Astrocyte of the cerebellum (primary cell): ENCODE measurements at regions not wholly inside any gene's neighbourhood (a gene's known extent, or its start where the extent isn't known, plus 50 kb on each side); places are given as distances from the start of the nearest gene placed in this dataset.

ENCODE experiments used
- DNase-seq: peaks from one replicate; pipeline ENCODE4 v3.0.0-alpha.2; 2011; ENCODE audit warnings: low read depth
- H3K4me3 ChIP-seq: 2 replicates; pipeline ENCODE4 v1.5.1; 2011; ENCODE audit warnings: mild to moderate bottlenecking, low read depth, low read length, moderate library complexity
- CTCF ChIP-seq: IDR thresholded peaks from 2 replicates; pipeline ENCODE4 v1.5.1; 2012; ENCODE audit warnings: low read length, low read depth, moderate library complexity, mild to moderate bottlenecking; ENCODE audit errors: missing control alignments
- in situ Hi-C: cut with HindIII; loops from 2 replicates; pipeline ENCODE4 v1.10.0; 2017; ENCODE audit warnings: low sequenced_read_pairs

- H3K4me3 ChIP-seq, result no peak overlapping the region
- TF ChIP-seq CTCF, result no peak
- in situ Hi-C loops, result no loop called here
Observed at GRCh38 chr12:108441549-108441948, 73.5 kb upstream of the FICD start.

GRCh38 chr12:108440736-108441135, 74.3 kb upstream of the FICD start:
- no peak for TF ChIP-seq CTCF
- in situ Hi-C loops, result no loop called here
- no peak for DNase-seq
- no peak overlapping the region for H3K4me3 ChIP-seq

More at GRCh38 chr12:108441549-108441948, 73.5 kb upstream of the FICD start:
- no peak for DNase-seq

GRCh38 chr12:108438667-108439066, 76.4 kb upstream of the FICD start:
- TF ChIP-seq CTCF, result no peak
- DNase-seq, result no peak
- no peak overlapping the region for H3K4me3 ChIP-seq
- in situ Hi-C loops, result no loop called here

- TF ChIP-seq CTCF, result no peak
- no peak overlapping the region for H3K4me3 ChIP-seq
- in situ Hi-C loops, result no loop called here
- DNase-seq, result no peak
Observed at GRCh38 chr12:108432423-108433121, 82.5 kb upstream of the FICD start.

- H3K4me3 ChIP-seq, result no peak overlapping the region
Observed at GRCh38 chr12:108430926-108431325, 84.2 kb upstream of the FICD start.

GRCh38 chr12:108430245-108430644, 84.8 kb upstream of the FICD start:
- TF ChIP-seq CTCF, result no peak
- H3K4me3 ChIP-seq, result no peak overlapping the region
- DNase-seq, result no peak
- in situ Hi-C loops, result no loop called here

More at GRCh38 chr12:108430926-108431325, 84.2 kb upstream of the FICD start:
- in situ Hi-C loops, result no loop called here
- TF ChIP-seq CTCF, result no peak
- no peak for DNase-seq
